WTC11 (cell line): ENCODE measurements at regions not wholly inside any gene's neighbourhood (a gene's known extent, or its start where the extent isn't known, plus 50 kb on each side); places are given as distances from the start of the nearest gene placed in this dataset.

Experiments used
- ATAC-seq: fragments of 200-7000 bp; cut with Tn5 transposase; 2 replicates; pipeline ENCODE4 v1.10.0; 2021; ENCODE audit warnings: mild to moderate bottlenecking, moderate library complexity
- CTCF ChIA-PET: fragments of 300-600 bp; sonication (Branson Sonifier 250); formaldehyde crosslinking; loops from one replicate; lab custom pipeline; 2021; ENCODE audit warnings: antibody characterized with exemption; lab: Charles Lee
- POLR2A ChIA-PET: fragments of 350-600 bp; sonication (Branson Sonifier 250); formaldehyde crosslinking; loops from one replicate; lab custom pipeline; 2021; ENCODE audit warnings: antibody characterized with exemption; lab: Charles Lee
- DNase-seq: peaks from one replicate; pipeline ENCODE4 v3.0.0; 2021; ENCODE audit warnings: low spot score
- H3K27ac Mint-ChIP-seq: 2 replicates; pipeline ENCODE4 v1.8.0; 2021; ENCODE audit warnings: mixed read lengths
- H3K27me3 Mint-ChIP-seq: 2 replicates; pipeline ENCODE4 v1.8.0; 2021; ENCODE audit warnings: low read depth, mild to moderate bottlenecking, moderate library complexity, mixed read lengths
- H3K36me3 Mint-ChIP-seq: 2 replicates; pipeline ENCODE4 v1.8.0; 2021; ENCODE audit warnings: mixed read lengths
- H3K4me1 Mint-ChIP-seq: 2 replicates; pipeline ENCODE4 v1.8.0; 2022; ENCODE audit warnings: mixed read lengths
- H3K4me3 Mint-ChIP-seq: 2 replicates; pipeline ENCODE4 v1.8.0; 2021; ENCODE audit warnings: mild to moderate bottlenecking, moderate library complexity, mixed read lengths
- H3K9me3 Mint-ChIP-seq: 2 replicates; pipeline ENCODE4 v1.8.0; 2021; ENCODE audit warnings: mixed read lengths
- ATF1 ChIP-seq: sonication (generic); formaldehyde crosslinking; IDR thresholded peaks from 2 replicates; pipeline ENCODE4 v1.8.1; 2023; ENCODE audit warnings: mild to moderate bottlenecking, moderate library complexity, missing genetic modification reagents
- ELF4 ChIP-seq: sonication (generic); formaldehyde crosslinking; IDR thresholded peaks from 2 replicates; pipeline ENCODE4 v1.8.1; 2022; ENCODE audit warnings: low read depth, mild to moderate bottlenecking, moderate library complexity, missing genetic modification reagents
- MXD4 ChIP-seq: fragments of 250-450 bp; sonication (Bioruptor Pico); IDR thresholded peaks from 2 replicates; pipeline ENCODE4 v1.8.0; 2021; ENCODE audit warnings: mild to moderate bottlenecking, moderate library complexity, borderline replicate concordance
- RELA ChIP-seq: sonication (generic); formaldehyde crosslinking; IDR thresholded peaks from 2 replicates; pipeline ENCODE4 v1.8.1; 2022; ENCODE audit warnings: missing genetic modification reagents, mild to moderate bottlenecking, borderline replicate concordance
- SMAD3 ChIP-seq: sonication (generic); formaldehyde crosslinking; IDR thresholded peaks from 2 replicates; pipeline ENCODE4 v1.8.0; 2022; ENCODE audit warnings: missing genetic modification reagents, mild to moderate bottlenecking, borderline replicate concordance
- TCF7 ChIP-seq: sonication (generic); formaldehyde crosslinking; IDR thresholded peaks from 2 replicates; pipeline ENCODE4 v1.8.0; 2022; ENCODE audit warnings: mild to moderate bottlenecking, low read depth, missing genetic modification reagents, moderate library complexity
- ZNF317 ChIP-seq: sonication (generic); formaldehyde crosslinking; IDR thresholded peaks from 2 replicates; pipeline ENCODE4 v1.8.1; 2023; ENCODE audit warnings: low read depth, mild to moderate bottlenecking, moderate library complexity, missing genetic modification reagents, borderline replicate concordance
- TF ChIP-seq, protein P1 (sequence below): fragments of 250-450 bp; sonication (Bioruptor Pico); IDR thresholded peaks from 2 replicates; pipeline ENCODE4 v1.9.0; 2021; ENCODE audit warnings: mild to moderate bottlenecking, borderline replicate concordance
- TF ChIP-seq, protein P2 (sequence below): sonication (generic); formaldehyde crosslinking; IDR thresholded peaks from 2 replicates; pipeline ENCODE4 v1.8.1; 2023; ENCODE audit warnings: mild to moderate bottlenecking, missing genetic modification reagents
- TF ChIP-seq, protein P3 (sequence below): fragments of 250-450 bp; sonication (Bioruptor Pico); IDR thresholded peaks from 2 replicates; pipeline ENCODE4 v1.9.0; 2021; ENCODE audit warnings: mild to moderate bottlenecking
- TF ChIP-seq, protein P4 (sequence below): sonication (generic); formaldehyde crosslinking; IDR thresholded peaks from 2 replicates; pipeline ENCODE4 v1.8.1; 2023; ENCODE audit warnings: mild to moderate bottlenecking, moderate library complexity, missing genetic modification reagents
- TF ChIP-seq, protein P5 (sequence below): sonication (generic); formaldehyde crosslinking; IDR thresholded peaks from 2 replicates; pipeline ENCODE4 v1.8.1; 2023; ENCODE audit warnings: mild to moderate bottlenecking, missing genetic modification reagents, borderline replicate concordance
- TF ChIP-seq, protein P6 (sequence below): sonication (generic); formaldehyde crosslinking; IDR thresholded peaks from 2 replicates; pipeline ENCODE4 v1.8.1; 2023; ENCODE audit warnings: mild to moderate bottlenecking, missing genetic modification reagents, moderate library complexity
- TF ChIP-seq, protein P7 (sequence below): fragments of 250-450 bp; sonication (Bioruptor Pico); IDR thresholded peaks from 2 replicates; pipeline ENCODE4 v1.8.0; 2021; ENCODE audit warnings: mild to moderate bottlenecking

DNA sequence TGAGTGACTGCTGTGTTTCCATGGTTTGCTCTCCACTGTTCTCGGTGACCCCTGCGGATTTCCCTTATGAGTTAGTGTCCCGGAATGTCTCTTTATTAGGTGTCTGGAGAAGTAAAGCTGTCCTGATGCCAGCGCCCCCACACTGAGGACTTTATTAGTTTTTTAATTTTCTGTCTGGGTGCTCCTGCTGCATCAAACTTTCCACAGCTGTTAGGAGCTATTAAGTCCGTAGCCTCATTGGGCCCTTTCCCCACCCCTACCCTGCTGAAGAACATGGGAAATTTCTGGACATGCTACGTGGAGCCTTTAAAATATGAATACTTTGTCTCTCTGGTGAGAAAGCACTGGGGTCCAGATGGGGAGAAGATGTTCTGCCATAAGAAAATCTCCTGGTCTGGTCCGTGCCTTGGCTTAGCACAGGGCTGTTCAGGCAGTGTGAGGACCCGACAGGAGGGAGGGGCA lies 161.7 kb upstream of the HES1 start:
- ATAC-seq: no peak
- ChIA-PET CTCF (no interaction called here), POLR2A (no interaction called here)
- H3K27me3 Mint-ChIP-seq: peaks cover 28% of the 10 kb centered on the region
- TF ChIP-seq MXD4 (CRISPR knock-in tag): no peak
- TF ChIP-seq, protein P1, sequence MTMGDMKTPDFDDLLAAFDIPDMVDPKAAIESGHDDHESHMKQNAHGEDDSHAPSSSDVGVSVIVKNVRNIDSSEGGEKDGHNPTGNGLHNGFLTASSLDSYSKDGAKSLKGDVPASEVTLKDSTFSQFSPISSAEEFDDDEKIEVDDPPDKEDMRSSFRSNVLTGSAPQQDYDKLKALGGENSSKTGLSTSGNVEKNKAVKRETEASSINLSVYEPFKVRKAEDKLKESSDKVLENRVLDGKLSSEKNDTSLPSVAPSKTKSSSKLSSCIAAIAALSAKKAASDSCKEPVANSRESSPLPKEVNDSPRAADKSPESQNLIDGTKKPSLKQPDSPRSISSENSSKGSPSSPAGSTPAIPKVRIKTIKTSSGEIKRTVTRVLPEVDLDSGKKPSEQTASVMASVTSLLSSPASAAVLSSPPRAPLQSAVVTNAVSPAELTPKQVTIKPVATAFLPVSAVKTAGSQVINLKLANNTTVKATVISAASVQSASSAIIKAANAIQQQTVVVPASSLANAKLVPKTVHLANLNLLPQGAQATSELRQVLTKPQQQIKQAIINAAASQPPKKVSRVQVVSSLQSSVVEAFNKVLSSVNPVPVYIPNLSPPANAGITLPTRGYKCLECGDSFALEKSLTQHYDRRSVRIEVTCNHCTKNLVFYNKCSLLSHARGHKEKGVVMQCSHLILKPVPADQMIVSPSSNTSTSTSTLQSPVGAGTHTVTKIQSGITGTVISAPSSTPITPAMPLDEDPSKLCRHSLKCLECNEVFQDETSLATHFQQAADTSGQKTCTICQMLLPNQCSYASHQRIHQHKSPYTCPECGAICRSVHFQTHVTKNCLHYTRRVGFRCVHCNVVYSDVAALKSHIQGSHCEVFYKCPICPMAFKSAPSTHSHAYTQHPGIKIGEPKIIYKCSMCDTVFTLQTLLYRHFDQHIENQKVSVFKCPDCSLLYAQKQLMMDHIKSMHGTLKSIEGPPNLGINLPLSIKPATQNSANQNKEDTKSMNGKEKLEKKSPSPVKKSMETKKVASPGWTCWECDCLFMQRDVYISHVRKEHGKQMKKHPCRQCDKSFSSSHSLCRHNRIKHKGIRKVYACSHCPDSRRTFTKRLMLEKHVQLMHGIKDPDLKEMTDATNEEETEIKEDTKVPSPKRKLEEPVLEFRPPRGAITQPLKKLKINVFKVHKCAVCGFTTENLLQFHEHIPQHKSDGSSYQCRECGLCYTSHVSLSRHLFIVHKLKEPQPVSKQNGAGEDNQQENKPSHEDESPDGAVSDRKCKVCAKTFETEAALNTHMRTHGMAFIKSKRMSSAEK (CRISPR knock-in tag): no peak
- TF ChIP-seq, protein P2, sequence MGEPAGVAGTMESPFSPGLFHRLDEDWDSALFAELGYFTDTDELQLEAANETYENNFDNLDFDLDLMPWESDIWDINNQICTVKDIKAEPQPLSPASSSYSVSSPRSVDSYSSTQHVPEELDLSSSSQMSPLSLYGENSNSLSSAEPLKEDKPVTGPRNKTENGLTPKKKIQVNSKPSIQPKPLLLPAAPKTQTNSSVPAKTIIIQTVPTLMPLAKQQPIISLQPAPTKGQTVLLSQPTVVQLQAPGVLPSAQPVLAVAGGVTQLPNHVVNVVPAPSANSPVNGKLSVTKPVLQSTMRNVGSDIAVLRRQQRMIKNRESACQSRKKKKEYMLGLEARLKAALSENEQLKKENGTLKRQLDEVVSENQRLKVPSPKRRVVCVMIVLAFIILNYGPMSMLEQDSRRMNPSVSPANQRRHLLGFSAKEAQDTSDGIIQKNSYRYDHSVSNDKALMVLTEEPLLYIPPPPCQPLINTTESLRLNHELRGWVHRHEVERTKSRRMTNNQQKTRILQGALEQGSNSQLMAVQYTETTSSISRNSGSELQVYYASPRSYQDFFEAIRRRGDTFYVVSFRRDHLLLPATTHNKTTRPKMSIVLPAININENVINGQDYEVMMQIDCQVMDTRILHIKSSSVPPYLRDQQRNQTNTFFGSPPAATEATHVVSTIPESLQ (CRISPR knock-in tag): no peak
- TF ChIP-seq, protein P3, sequence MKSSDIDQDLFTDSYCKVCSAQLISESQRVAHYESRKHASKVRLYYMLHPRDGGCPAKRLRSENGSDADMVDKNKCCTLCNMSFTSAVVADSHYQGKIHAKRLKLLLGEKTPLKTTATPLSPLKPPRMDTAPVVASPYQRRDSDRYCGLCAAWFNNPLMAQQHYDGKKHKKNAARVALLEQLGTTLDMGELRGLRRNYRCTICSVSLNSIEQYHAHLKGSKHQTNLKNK: no peak
- TF ChIP-seq ZNF317 (CRISPR knock-in tag): no peak
- no peak for TF ChIP-seq ELF4 (CRISPR knock-in tag)
- TF ChIP-seq RELA (CRISPR knock-in tag): no peak
- TF ChIP-seq TCF7: no peak
- TF ChIP-seq ATF1 (CRISPR knock-in tag): no peak
- TF ChIP-seq, protein P4, sequence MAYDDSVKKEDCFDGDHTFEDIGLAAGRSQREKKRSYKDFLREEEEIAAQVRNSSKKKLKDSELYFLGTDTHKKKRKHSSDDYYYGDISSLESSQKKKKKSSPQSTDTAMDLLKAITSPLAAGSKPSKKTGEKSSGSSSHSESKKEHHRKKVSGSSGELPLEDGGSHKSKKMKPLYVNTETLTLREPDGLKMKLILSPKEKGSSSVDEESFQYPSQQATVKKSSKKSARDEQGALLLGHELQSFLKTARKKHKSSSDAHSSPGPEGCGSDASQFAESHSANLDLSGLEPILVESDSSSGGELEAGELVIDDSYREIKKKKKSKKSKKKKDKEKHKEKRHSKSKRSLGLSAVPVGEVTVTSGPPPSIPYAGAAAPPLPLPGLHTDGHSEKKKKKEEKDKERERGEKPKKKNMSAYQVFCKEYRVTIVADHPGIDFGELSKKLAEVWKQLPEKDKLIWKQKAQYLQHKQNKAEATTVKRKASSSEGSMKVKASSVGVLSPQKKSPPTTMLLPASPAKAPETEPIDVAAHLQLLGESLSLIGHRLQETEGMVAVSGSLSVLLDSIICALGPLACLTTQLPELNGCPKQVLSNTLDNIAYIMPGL (CRISPR knock-in tag): no peak
- TF ChIP-seq SMAD3 (CRISPR knock-in tag): no peak
- TF ChIP-seq, protein P5, sequence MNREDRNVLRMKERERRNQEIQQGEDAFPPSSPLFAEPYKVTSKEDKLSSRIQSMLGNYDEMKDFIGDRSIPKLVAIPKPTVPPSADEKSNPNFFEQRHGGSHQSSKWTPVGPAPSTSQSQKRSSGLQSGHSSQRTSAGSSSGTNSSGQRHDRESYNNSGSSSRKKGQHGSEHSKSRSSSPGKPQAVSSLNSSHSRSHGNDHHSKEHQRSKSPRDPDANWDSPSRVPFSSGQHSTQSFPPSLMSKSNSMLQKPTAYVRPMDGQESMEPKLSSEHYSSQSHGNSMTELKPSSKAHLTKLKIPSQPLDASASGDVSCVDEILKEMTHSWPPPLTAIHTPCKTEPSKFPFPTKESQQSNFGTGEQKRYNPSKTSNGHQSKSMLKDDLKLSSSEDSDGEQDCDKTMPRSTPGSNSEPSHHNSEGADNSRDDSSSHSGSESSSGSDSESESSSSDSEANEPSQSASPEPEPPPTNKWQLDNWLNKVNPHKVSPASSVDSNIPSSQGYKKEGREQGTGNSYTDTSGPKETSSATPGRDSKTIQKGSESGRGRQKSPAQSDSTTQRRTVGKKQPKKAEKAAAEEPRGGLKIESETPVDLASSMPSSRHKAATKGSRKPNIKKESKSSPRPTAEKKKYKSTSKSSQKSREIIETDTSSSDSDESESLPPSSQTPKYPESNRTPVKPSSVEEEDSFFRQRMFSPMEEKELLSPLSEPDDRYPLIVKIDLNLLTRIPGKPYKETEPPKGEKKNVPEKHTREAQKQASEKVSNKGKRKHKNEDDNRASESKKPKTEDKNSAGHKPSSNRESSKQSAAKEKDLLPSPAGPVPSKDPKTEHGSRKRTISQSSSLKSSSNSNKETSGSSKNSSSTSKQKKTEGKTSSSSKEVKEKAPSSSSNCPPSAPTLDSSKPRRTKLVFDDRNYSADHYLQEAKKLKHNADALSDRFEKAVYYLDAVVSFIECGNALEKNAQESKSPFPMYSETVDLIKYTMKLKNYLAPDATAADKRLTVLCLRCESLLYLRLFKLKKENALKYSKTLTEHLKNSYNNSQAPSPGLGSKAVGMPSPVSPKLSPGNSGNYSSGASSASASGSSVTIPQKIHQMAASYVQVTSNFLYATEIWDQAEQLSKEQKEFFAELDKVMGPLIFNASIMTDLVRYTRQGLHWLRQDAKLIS (CRISPR knock-in tag): no peak
- TF ChIP-seq, protein P6, sequence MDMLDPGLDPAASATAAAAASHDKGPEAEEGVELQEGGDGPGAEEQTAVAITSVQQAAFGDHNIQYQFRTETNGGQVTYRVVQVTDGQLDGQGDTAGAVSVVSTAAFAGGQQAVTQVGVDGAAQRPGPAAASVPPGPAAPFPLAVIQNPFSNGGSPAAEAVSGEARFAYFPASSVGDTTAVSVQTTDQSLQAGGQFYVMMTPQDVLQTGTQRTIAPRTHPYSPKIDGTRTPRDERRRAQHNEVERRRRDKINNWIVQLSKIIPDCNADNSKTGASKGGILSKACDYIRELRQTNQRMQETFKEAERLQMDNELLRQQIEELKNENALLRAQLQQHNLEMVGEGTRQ (CRISPR knock-in tag): no peak
- TF ChIP-seq, protein P7, sequence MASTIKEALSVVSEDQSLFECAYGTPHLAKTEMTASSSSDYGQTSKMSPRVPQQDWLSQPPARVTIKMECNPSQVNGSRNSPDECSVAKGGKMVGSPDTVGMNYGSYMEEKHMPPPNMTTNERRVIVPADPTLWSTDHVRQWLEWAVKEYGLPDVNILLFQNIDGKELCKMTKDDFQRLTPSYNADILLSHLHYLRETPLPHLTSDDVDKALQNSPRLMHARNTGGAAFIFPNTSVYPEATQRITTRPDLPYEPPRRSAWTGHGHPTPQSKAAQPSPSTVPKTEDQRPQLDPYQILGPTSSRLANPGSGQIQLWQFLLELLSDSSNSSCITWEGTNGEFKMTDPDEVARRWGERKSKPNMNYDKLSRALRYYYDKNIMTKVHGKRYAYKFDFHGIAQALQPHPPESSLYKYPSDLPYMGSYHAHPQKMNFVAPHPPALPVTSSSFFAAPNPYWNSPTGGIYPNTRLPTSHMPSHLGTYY (CRISPR knock-in tag): no peak
- no peak overlapping the region for H3K27ac Mint-ChIP-seq
- H3K4me3 Mint-ChIP-seq: no peak overlapping the region
- no peaks in the 10 kb centered on the region for H3K36me3 Mint-ChIP-seq
- no peaks in the 10 kb centered on the region for H3K9me3 Mint-ChIP-seq
- peaks cover 69% of the 10 kb centered on the region for H3K4me1 Mint-ChIP-seq
- no peak for DNase-seq
